ENCODE measurements at regions not wholly inside any gene's neighbourhood (a gene's known extent, or its start where the extent isn't known, plus 50 kb on each side); places are given as distances from the start of the nearest gene placed in this dataset.
"Not testable (repeated sequence)": the region's sequence is repeated elsewhere in the genome, so short reads cannot be mapped to it uniquely, and the experiment has no call there.

GRCh38 chr1:14366091-14367018 is 232.1 kb upstream of the KAZN start:
- DNase-seq, result no peak

- DNase-seq, result no peak
These were observed 231.0 kb upstream of the KAZN start for GRCh38 chr1:14367451-14367850.

GRCh38 chr1:14369526-14370213 is 228.8 kb upstream of the KAZN start:
- no peak for DNase-seq

- DNase-seq, result no peak
These were observed 226.6 kb upstream of the KAZN start for GRCh38 chr1:14371771-14372497.

- no peak for DNase-seq
These were observed 226.0 kb upstream of the KAZN start for GRCh38 chr1:14372526-14372925.

GRCh38 chr1:14373081-14373758 is 225.3 kb upstream of the KAZN start:
- no peak for DNase-seq

- DNase-seq, result no peak
These were observed 223.3 kb upstream of the KAZN start for GRCh38 chr1:14375226-14375625.

GRCh38 chr1:14377386-14377785 is 221.1 kb upstream of the KAZN start:
- DNase-seq, result no peak

GRCh38 chr1:14380408-14380807 is 218.1 kb upstream of the KAZN start:
- DNase-seq, result no peak

GRCh38 chr1:14390816-14391215 is 207.7 kb upstream of the KAZN start:
- no peak for DNase-seq

GRCh38 chr1:14392161-14392858 is 206.2 kb upstream of the KAZN start:
- DNase-seq, result no peak

- no peak for DNase-seq
These were observed 205.6 kb upstream of the KAZN start for GRCh38 chr1:14392859-14393365.

GRCh38 chr1:14396100-14396499 is 202.4 kb upstream of the KAZN start:
- DNase-seq, result no peak

GRCh38 chr1:14403961-14404645 is 194.4 kb upstream of the KAZN start:
- no peak for DNase-seq

- DNase-seq, result no peak
These were observed 193.6 kb upstream of the KAZN start for GRCh38 chr1:14404862-14405301.

- DNase-seq, result no peak
These were observed 186.2 kb upstream of the KAZN start for GRCh38 chr1:14412235-14412634.

GRCh38 chr1:14413819-14414490 is 184.5 kb upstream of the KAZN start:
- no peak for DNase-seq

GRCh38 chr1:14415396-14415795 is 183.1 kb upstream of the KAZN start:
- DNase-seq, result no peak

GRCh38 chr1:14419778-14420218 is 178.7 kb upstream of the KAZN start:
- DNase-seq, result not testable (repeated sequence)

GRCh38 chr1:14420686-14421085 is 177.8 kb upstream of the KAZN start:
- DNase-seq, result no peak
